ENCODE measurements at regions not wholly inside any gene's neighbourhood (a gene's known extent, or its start where the extent isn't known, plus 50 kb on each side); places are given as distances from the start of the nearest gene placed in this dataset.
"Not testable (repeated sequence)": the region's sequence is repeated elsewhere in the genome, so short reads cannot be mapped to it uniquely, and the experiment has no call there.

DNA sequence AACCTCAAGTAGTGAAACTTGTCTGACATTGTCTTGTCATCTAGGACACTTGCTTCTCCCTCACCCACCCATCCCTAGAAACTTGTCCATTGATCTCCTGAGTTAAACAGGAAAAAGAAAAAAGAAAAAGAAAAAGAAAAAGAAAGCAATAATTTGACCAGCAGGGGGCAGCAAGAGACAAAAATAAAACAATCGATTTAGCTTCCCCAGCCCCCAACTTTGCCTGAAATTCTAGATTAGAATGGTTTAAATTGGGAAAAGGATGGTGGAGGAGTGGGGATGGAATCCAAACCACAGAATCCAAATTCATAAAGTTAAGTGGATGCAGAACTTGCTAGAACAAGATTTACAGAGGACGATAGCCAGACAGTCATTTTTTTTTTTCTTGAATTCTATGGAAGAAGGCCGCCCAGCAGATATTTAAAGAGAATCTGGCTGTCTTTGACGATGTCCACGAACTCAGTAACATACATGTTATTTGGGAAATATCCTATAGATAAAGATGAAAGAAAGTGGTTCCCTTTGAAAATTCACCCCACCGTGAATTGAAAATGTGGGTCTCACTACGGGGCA is 282.9 kb downstream of the USP46 start:
- Histone ChIP-seq H3K4me3 (no peak overlapping the region), H3K9me3 (no peaks in the 10 kb centered on the region), H3K27me3 (no peaks in the 10 kb centered on the region), H3K36me3 (no peaks in the 10 kb centered on the region), H3K27ac (no peak overlapping the region), H3K4me1 (no peaks in the 10 kb centered on the region)
- TF ChIP-seq, protein P1, sequence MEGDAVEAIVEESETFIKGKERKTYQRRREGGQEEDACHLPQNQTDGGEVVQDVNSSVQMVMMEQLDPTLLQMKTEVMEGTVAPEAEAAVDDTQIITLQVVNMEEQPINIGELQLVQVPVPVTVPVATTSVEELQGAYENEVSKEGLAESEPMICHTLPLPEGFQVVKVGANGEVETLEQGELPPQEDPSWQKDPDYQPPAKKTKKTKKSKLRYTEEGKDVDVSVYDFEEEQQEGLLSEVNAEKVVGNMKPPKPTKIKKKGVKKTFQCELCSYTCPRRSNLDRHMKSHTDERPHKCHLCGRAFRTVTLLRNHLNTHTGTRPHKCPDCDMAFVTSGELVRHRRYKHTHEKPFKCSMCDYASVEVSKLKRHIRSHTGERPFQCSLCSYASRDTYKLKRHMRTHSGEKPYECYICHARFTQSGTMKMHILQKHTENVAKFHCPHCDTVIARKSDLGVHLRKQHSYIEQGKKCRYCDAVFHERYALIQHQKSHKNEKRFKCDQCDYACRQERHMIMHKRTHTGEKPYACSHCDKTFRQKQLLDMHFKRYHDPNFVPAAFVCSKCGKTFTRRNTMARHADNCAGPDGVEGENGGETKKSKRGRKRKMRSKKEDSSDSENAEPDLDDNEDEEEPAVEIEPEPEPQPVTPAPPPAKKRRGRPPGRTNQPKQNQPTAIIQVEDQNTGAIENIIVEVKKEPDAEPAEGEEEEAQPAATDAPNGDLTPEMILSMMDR (IDR thresholded peaks at IDR 0.05) = peak; percentile 60 to 69 (median 62)
- no peak for TF ChIP-seq POLR2AphosphoS5 (IDR thresholded peaks at IDR 0.05)
- 45 to 48% methylated on average over 6 to 7 of the region's 7 CpGs for WGBS, 2 donors (ENCODE audit: low coverage in 1 of 2)
- ATAC-seq = no peak

DNA sequence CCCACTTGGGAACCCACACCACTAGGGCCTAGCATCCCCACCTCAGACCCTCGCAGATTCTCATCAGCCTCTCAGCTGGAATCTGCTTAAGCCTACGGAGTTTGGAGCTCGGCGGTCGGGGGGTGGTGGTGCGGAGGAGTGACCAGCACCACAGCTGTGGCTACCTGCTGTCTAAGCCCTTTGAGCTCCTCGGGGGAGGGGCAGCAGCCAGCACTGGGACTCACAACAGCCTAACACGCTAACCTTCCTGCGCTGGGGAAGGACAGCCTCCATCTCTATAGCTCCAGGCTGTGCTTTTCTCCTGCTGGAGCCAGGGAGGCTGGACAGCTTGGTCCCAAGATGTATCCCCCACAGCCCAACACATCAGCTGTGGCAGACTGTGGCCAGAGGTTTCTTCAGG is 281.5 kb downstream of the USP46 start:
- H3K36me3 ChIP-seq = no peaks in the 10 kb centered on the region
- no peak overlapping the region for H3K27ac ChIP-seq
- no peak for TF ChIP-seq EP300 (IDR thresholded peaks at IDR 0.05)
- ATAC-seq = no peak
- no peaks in the 10 kb centered on the region for H3K4me1 ChIP-seq
- H3K27me3 ChIP-seq = no peaks in the 10 kb centered on the region
- no peak overlapping the region for H3K4me3 ChIP-seq
- WGBS, 2 donors (ENCODE audit: low coverage in 1 of 2) = no CpG with 5 or more reads among the region's 9 CpGs
- no peaks in the 10 kb centered on the region for H3K9me3 ChIP-seq

DNA sequence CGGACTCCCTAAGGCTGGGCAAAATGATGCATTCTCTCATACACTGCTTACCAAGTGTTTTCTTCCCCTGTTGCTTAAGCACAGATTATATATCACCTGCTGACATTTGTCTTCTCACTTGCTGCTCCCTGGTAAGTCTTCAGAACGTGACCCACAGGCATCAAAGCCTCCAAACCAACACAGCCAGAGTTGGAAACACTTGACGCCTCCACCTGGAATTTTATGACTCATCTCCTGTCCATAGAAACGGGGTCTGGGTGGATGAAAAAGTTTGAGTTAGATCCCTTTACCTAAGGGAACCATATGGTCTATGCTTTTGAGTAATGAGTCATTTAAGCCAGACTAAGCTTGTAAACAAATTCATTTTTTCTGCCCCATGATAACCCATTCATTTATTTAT is 251.6 kb downstream of the USP46 start:
- Histone ChIP-seq H3K9me3 (peaks cover 0 to 13% (median 0%) of the 10 kb centered on the region in 3 donors), H3K27ac (no peak overlapping the region), H3K4me3 (no peak overlapping the region), H3K27me3 (no peaks in the 10 kb centered on the region), H3K4me1 (no peaks in the 10 kb centered on the region), H3K36me3 (no peaks in the 10 kb centered on the region)
- 38 to 41% methylated on average over 3 to 4 of the region's 4 CpGs for WGBS, 2 donors (ENCODE audit: low coverage in 1 of 2)
- no peak for ATAC-seq
- TF ChIP-seq POLR2AphosphoS5 (IDR thresholded peaks at IDR 0.05) = no peak
- no peak for TF ChIP-seq EP300 (IDR thresholded peaks at IDR 0.05)
- TF ChIP-seq, protein P1 (IDR thresholded peaks at IDR 0.05) = no peak
- no peak for TF ChIP-seq POLR2A (IDR thresholded peaks at IDR 0.05)

DNA sequence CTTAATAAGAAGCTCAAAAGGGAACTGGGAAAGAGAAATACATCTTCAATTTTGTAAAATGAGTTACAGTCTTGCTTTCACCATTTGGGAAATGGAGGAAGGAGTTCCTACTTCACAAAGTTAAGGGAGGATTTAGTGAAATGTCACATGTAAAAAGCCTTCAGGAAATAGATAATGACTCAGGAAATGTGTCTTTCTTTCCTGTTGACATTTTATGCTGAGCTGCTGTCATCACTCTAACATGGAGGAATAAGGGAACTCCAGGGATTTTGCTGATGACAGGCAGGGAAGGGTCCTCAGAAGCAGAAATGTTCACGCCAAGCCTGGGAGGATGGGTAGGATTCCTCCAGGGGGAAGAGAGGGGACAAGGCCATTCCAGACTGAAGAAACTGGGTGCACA is 251.1 kb downstream of the USP46 start:
- no peak overlapping the region for H3K4me3 ChIP-seq
- TF ChIP-seq POLR2AphosphoS5 (IDR thresholded peaks at IDR 0.05) = no peak
- no peak for TF ChIP-seq POLR2A (IDR thresholded peaks at IDR 0.05)
- TF ChIP-seq EP300 (IDR thresholded peaks at IDR 0.05) = no peak
- TF ChIP-seq, protein P1 (IDR thresholded peaks at IDR 0.05) = no peak
- no peaks in the 10 kb centered on the region for H3K36me3 ChIP-seq
- WGBS, 2 donors (ENCODE audit: low coverage in 1 of 2) = 100% methylated on average over 1 of the region's 1 CpG; no CpG with 5 or more reads in 1 of the 2 donors
- H3K9me3 ChIP-seq = peaks cover 0 to 13% (median 0%) of the 10 kb centered on the region in 3 donors
- H3K27me3 ChIP-seq = no peaks in the 10 kb centered on the region
- no peak overlapping the region for H3K27ac ChIP-seq
- H3K4me1 ChIP-seq = no peaks in the 10 kb centered on the region
- ATAC-seq = no peak

DNA sequence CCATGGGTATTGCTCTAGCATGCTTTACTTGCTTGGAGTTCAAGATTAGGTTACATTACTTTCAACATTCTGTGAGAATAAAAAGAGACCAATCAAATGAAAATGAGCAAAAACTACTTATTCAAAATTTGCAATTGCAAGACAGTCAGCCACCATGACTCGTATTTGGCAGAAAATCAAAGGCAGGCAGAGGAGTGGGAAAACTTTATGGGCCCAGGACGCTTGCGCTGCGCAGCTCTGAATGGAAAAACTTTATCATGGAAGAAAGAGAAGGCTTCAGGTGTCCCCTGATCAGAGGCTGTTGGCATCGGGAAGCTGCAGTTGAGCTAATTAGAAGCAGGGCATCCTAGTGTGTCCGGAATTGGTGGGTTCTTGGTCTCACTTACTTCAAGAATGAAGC is 250.6 kb downstream of the USP46 start:
- 72 to 88% methylated on average over 5 to 6 of the region's 6 CpGs for WGBS, 2 donors (ENCODE audit: low coverage in 1 of 2)

DNA sequence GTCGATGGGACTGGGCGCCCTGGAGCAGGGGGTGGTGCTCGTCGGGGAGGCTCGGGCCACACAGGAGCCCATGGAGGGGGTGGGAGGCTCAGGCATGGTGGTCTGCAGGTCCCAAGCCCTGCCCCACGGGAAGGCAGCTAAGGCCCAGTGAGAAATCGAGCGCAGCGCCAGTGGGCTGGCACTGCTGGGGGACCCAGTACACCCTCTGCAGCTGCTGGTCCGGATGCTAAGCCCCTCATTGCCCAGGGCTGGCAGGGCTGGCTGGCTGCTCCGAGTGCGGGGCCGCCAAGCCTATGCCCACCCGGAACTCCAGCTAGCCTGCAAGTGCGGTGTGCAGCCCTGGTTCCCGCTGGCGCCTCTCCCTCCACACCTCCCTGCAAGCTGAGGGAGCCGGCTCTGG is 249.3 kb downstream of the USP46 start:
- H3K9me3 ChIP-seq = peaks cover 0 to 13% (median 0%) of the 10 kb centered on the region in 3 donors
- not testable (repeated sequence) for H3K36me3 ChIP-seq, H3K4me1 ChIP-seq, ATAC-seq, H3K27ac ChIP-seq, H3K27me3 ChIP-seq, H3K4me3 ChIP-seq
- WGBS, 2 donors (ENCODE audit: low coverage in 1 of 2) = no CpG with 5 or more reads among the region's 18 CpGs

More for the DNA sequence above, 250.6 kb downstream of the USP46 start:
- Histone ChIP-seq H3K9me3 (peaks cover 0 to 13% (median 0%) of the 10 kb centered on the region in 3 donors), H3K27me3 (no peaks in the 10 kb centered on the region), H3K4me3 (no peak overlapping the region), H3K4me1 (no peaks in the 10 kb centered on the region), H3K36me3 (no peaks in the 10 kb centered on the region), H3K27ac (no peak overlapping the region)
- ATAC-seq = no peak
- TF ChIP-seq POLR2AphosphoS5 (IDR thresholded peaks at IDR 0.05) = no peak
- no peak for TF ChIP-seq POLR2A (IDR thresholded peaks at IDR 0.05)
